IMR-90 (cell line): ENCODE measurements at regions not wholly inside any gene's neighbourhood (a gene's known extent, or its start where the extent isn't known, plus 50 kb on each side); places are given as distances from the start of the nearest gene placed in this dataset.

ENCODE experiments used
- ATAC-seq: fragments of 200-7000 bp; cut with Tn5 transposase; 2 replicates; pipeline ENCODE4 v1.9.1; 2020; ENCODE audit warnings: low read depth, mild to moderate bottlenecking, moderate library complexity
- BruUV-seq: library from RNA; stranded (reverse); fragments of 400-500 nt; replicated peaks from 2 replicates; lab custom pipeline; 2021; lab: Mats Ljungman, UMichigan
- CTCF ChIA-PET: fragments of 300-600 bp; formaldehyde crosslinking; extraction: SDS; loops from one replicate; lab custom pipeline; 2021; ENCODE audit warnings: antibody characterized with exemption; lab: Yijun Ruan, JAX
- POLR2A ChIA-PET: fragments of 300-600 bp; sonication (Branson Sonifier 250); formaldehyde crosslinking; loops from one replicate; lab custom pipeline; 2022; ENCODE audit warnings: antibody characterized with exemption; ENCODE audit not compliant: unreplicated experiment; lab: Charles Lee
- DNase-seq: peaks from one replicate; pipeline ENCODE4 v3.0.0; 2013
- H2AFZ ChIP-seq: replicated peaks from 2 replicates; pipeline ENCODE3; 2013; ENCODE audit warnings: low read length, mild to moderate bottlenecking; ENCODE audit not compliant: poor library complexity
- H2AK5ac ChIP-seq: 2 replicates; pipeline ENCODE4 v1.6.1; 2013; ENCODE audit warnings: low read depth, low read length, inconsistent platforms
- H2AK9ac ChIP-seq: replicated peaks from 2 replicates; pipeline ENCODE3; 2013; ENCODE audit warnings: mild to moderate bottlenecking, low read depth, low read length, moderate library complexity; ENCODE audit not compliant: poor library complexity
- H2BK120ac ChIP-seq: 2 replicates; pipeline ENCODE4 v1.6.1; 2013; ENCODE audit warnings: low read depth, low read length, inconsistent platforms
- H2BK15ac ChIP-seq: 3 replicates; pipeline ENCODE4 v1.6.1; 2013; ENCODE audit warnings: low read depth, low read length, inconsistent platforms
- H2BK20ac ChIP-seq: 2 replicates; pipeline ENCODE4 v1.6.1; 2013; ENCODE audit warnings: low read depth, mild to moderate bottlenecking, inconsistent platforms, low read length, moderate library complexity
- H2BK5ac ChIP-seq: 2 replicates; pipeline ENCODE4 v1.6.1; 2013; ENCODE audit warnings: mild to moderate bottlenecking, low read depth, low read length, inconsistent platforms; ENCODE audit not compliant: poor library complexity, severe bottlenecking
- H3K14ac ChIP-seq: replicated peaks from 2 replicates; pipeline ENCODE4 v1.6.1; 2013; ENCODE audit warnings: low read depth, low read length, inconsistent platforms
- H3K18ac ChIP-seq: 2 replicates; pipeline ENCODE4 v1.6.1; 2013; ENCODE audit warnings: low read depth, low read length, control low read depth
- H3K23ac ChIP-seq: 2 replicates; pipeline ENCODE4 v1.6.1; 2013; ENCODE audit warnings: low read depth, low read length, inconsistent platforms
- H3K27ac ChIP-seq: 2 replicates; pipeline ENCODE4 v1.5.1; 2013; ENCODE audit warnings: mild to moderate bottlenecking, control low read depth, low read length; ENCODE audit not compliant: insufficient read depth
- H3K27me3 ChIP-seq: 2 replicates; pipeline ENCODE4 v1.6.1; 2013; ENCODE audit warnings: low read length; ENCODE audit not compliant: control insufficient read depth, insufficient read depth
- H3K36me3 ChIP-seq: 2 replicates; pipeline ENCODE4 v1.6.1; 2013; ENCODE audit warnings: low read length, mixed read lengths; ENCODE audit not compliant: control insufficient read depth, insufficient read depth
- H3K4ac ChIP-seq: 2 replicates; pipeline ENCODE4 v1.6.1; 2013; ENCODE audit warnings: low read depth, low read length, inconsistent platforms
- H3K4me1 ChIP-seq: 2 replicates; pipeline ENCODE4 v1.6.1; 2013; ENCODE audit warnings: low read length, mixed read lengths; ENCODE audit not compliant: control insufficient read depth, insufficient read depth
- H3K4me2 ChIP-seq: 2 replicates; pipeline ENCODE4 v1.6.1; 2013; ENCODE audit warnings: low read depth, mild to moderate bottlenecking, control low read depth, low read length, moderate library complexity
- H3K4me3 ChIP-seq: 2 replicates; pipeline ENCODE4 v1.5.1; 2013; ENCODE audit warnings: low read depth, mild to moderate bottlenecking, control low read depth, low read length, moderate library complexity; ENCODE audit not compliant: insufficient read depth
- H3K56ac ChIP-seq: 2 replicates; pipeline ENCODE4 v1.6.1; 2013; ENCODE audit warnings: low read length, inconsistent platforms; ENCODE audit not compliant: insufficient read depth; ENCODE audit errors: extremely low read depth
- H3K79me1 ChIP-seq, 2 experiments: 2 replicates each; pipeline ENCODE4 v1.6.1; 2013; ENCODE audit warnings: low read length in 2 of 2, inconsistent platforms in 1 of 2, low read depth in 1 of 2
- H3K9ac ChIP-seq: 2 replicates; pipeline ENCODE4 v1.6.1; 2013; ENCODE audit warnings: low read depth, low read length, control low read depth
- H3K9me1 ChIP-seq: 2 replicates; pipeline ENCODE4 v1.6.1; 2013; ENCODE audit warnings: low read length, inconsistent platforms; ENCODE audit not compliant: insufficient read depth
- H3K9me3 ChIP-seq: 2 replicates; pipeline ENCODE4 v1.6.1; 2013; ENCODE audit warnings: low read length; ENCODE audit not compliant: control insufficient read depth, insufficient read depth
- H4K20me1 ChIP-seq: 2 replicates; pipeline ENCODE4 v1.6.1; 2013; ENCODE audit warnings: low read length, inconsistent platforms; ENCODE audit not compliant: insufficient read depth
- H4K5ac ChIP-seq: 2 replicates; pipeline ENCODE4 v1.6.1; 2013; ENCODE audit warnings: mild to moderate bottlenecking, low read depth, low read length, control low read depth
- H4K8ac ChIP-seq, 2 experiments: 2 replicates each; pipeline ENCODE4 v1.6.1; 2013; ENCODE audit warnings: low read depth in 2 of 2, low read length in 2 of 2, control low read depth in 1 of 2, inconsistent platforms in 1 of 2
- H4K91ac ChIP-seq: 2 replicates; pipeline ENCODE4 v1.6.1; 2013; ENCODE audit warnings: low read depth, low read length, inconsistent platforms; ENCODE audit not compliant: insufficient read depth
- BHLHE40 ChIP-seq: fragments of 150-350 bp; IDR thresholded peaks from 2 replicates; pipeline ENCODE4 v1.6.1; 2016; ENCODE audit warnings: mild to moderate bottlenecking, low read depth, low read length
- CEBPB ChIP-seq: IDR thresholded peaks from 2 replicates; pipeline ENCODE4 v1.6.1; 2012; ENCODE audit warnings: low read depth, low read length, improper control_type of control experiment
- CHD1 ChIP-seq: IDR thresholded peaks from 2 replicates; pipeline ENCODE4 v1.6.1; 2012; ENCODE audit warnings: low read depth, low read length, improper control_type of control experiment
- CTCF ChIP-seq: conservative IDR thresholded peaks from 2 replicates; pipeline ENCODE4 v1.5.1; 2012; ENCODE audit warnings: mild to moderate bottlenecking, low read depth, low read length, improper control_type of control experiment
- ELK1 ChIP-seq: fragments of 150-350 bp; IDR thresholded peaks from 2 replicates; pipeline ENCODE4 v1.6.1; 2016; ENCODE audit warnings: low read depth, mild to moderate bottlenecking, low read length, moderate library complexity, borderline replicate concordance
- FOS ChIP-seq: fragments of 150-350 bp; IDR thresholded peaks from 2 replicates; pipeline ENCODE4 v1.6.1; 2016; ENCODE audit warnings: low read depth, low read length
- MAFK ChIP-seq: IDR thresholded peaks from 2 replicates; pipeline ENCODE4 v1.6.1; 2012; ENCODE audit warnings: low read depth, low read length, improper control_type of control experiment
- MAZ ChIP-seq: IDR thresholded peaks from 2 replicates; pipeline ENCODE4 v1.6.1; 2012; ENCODE audit warnings: low read depth, mild to moderate bottlenecking, low read length, improper control_type of control experiment, moderate library complexity, borderline replicate concordance
- MXI1 ChIP-seq: IDR thresholded peaks from 2 replicates; pipeline ENCODE4 v1.6.1; 2012; ENCODE audit warnings: low read depth, mild to moderate bottlenecking, low read length, moderate library complexity, borderline replicate concordance
- NFE2L2 ChIP-seq: fragments of 150-350 bp; IDR thresholded peaks from 2 replicates; pipeline ENCODE4 v1.6.1; 2016; ENCODE audit warnings: low read depth, mild to moderate bottlenecking, low read length
- POLR2A ChIP-seq: IDR thresholded peaks from 2 replicates; pipeline ENCODE4 v1.6.1; 2012; ENCODE audit warnings: mild to moderate bottlenecking, low read depth, low read length
- RAD21 ChIP-seq: IDR thresholded peaks from 2 replicates; pipeline ENCODE4 v1.6.1; 2012; ENCODE audit warnings: low read length, improper control_type of control experiment
- RCOR1 ChIP-seq: IDR thresholded peaks from 2 replicates; pipeline ENCODE4 v1.6.1; 2012; ENCODE audit warnings: mild to moderate bottlenecking, low read length, improper control_type of control experiment; ENCODE audit not compliant: insufficient replicate concordance
- RFX5 ChIP-seq: IDR thresholded peaks from 2 replicates; pipeline ENCODE4 v1.8.0; 2012; ENCODE audit warnings: low read depth, mild to moderate bottlenecking, low read length, moderate library complexity
- SMC3 ChIP-seq: fragments of 150-350 bp; IDR thresholded peaks from 2 replicates; pipeline ENCODE4 v1.6.1; 2016; ENCODE audit warnings: low read depth, mild to moderate bottlenecking, antibody characterized with exemption, low read length, moderate library complexity
- USF2 ChIP-seq: fragments of 150-350 bp; IDR thresholded peaks from 2 replicates; pipeline ENCODE4 v1.6.1; 2017; ENCODE audit warnings: mild to moderate bottlenecking, antibody characterized with exemption, low read length, low read depth
- WGBS, 2 experiments: methylation state at CpG; one replicate each; pipeline versions ENCODE4 v1.1.5 to v1.1.7; 2013; ENCODE audit warnings: missing lambda C conversion rate in 2 of 2; ENCODE audit not compliant: insufficient read length in 1 of 2; ENCODE audit errors: extremely low coverage in 2 of 2; 5-methylcytosine and 5-hydroxymethylcytosine counted together
- dilution Hi-C: fragments of 300-500 bp; cut with HindIII; formaldehyde crosslinking; loops from one replicate; pipeline ENCODE4 v1.14.3; 2018; ENCODE audit warnings: low sequenced_read_pairs; ENCODE audit not compliant: unreplicated experiment
- in situ Hi-C: fragments of 300-500 bp; cut with MboI; formaldehyde crosslinking; loops from 3 replicates; pipeline ENCODE4 v1.14.3; 2019; ENCODE audit warnings: low sequenced_read_pairs, inconsistent platforms, mixed read lengths
- intact Hi-C: fragments of 100-400 bp; cut with micrococcal nuclease; formaldehyde crosslinking; loops from 2 replicates; pipeline ENCODE4 v1.10.0; 2022

GRCh38 chr6:134503585-134504281, 185.8 kb upstream of the SGK1 start:
- H3K23ac ChIP-seq, result no peak overlapping the region

More at GRCh38 chr6:134503585-134504281, 185.8 kb upstream of the SGK1 start:
- H3K14ac ChIP-seq, result no peak overlapping the region
- CTCF ChIA-PET, result no interaction called here
- no peaks in the 10 kb centered on the region for H4K20me1 ChIP-seq
- ATAC-seq (no peak), DNase-seq (no peak)
- H3K27me3 ChIP-seq, result no peaks in the 10 kb centered on the region
- no TSS peak for BruUV-seq
- POLR2A ChIA-PET, result no interaction called here
- TF ChIP-seq FOS (no peak), MAZ (no peak), BHLHE40 (no peak), MXI1 (no peak), NFE2L2 (no peak), RFX5 (no peak), RAD21 (no peak), ELK1 (no peak), CTCF (no peak), CEBPB (no peak), MAFK (no peak), USF2 (no peak), POLR2A (no peak), SMC3 (no peak), RCOR1 (no peak), CHD1 (no peak)
- H2BK120ac ChIP-seq, result no peak overlapping the region
- H3K4ac ChIP-seq, result no peak overlapping the region
- no peak overlapping the region for H2BK15ac ChIP-seq
- no peak overlapping the region for H4K5ac ChIP-seq
- in situ Hi-C loops, result no loop called here
- no peak overlapping the region for H3K4me2 ChIP-seq
- no peaks in the 10 kb centered on the region for H3K9me3 ChIP-seq
- no peaks in the 10 kb centered on the region for H3K9me1 ChIP-seq
- H3K4me1 ChIP-seq, result no peaks in the 10 kb centered on the region
- H2AK9ac ChIP-seq, result no peak overlapping the region
- H2BK20ac ChIP-seq, result no peak overlapping the region
- H2AK5ac ChIP-seq, result no peak overlapping the region
- WGBS, 2 experiments, result no CpG with 5 or more reads among the region's 7 CpGs
- no peaks in the 10 kb centered on the region for H3K36me3 ChIP-seq
- no peak overlapping the region for H4K8ac ChIP-seq
- H3K9ac ChIP-seq, result no peak overlapping the region
- intact Hi-C loops, result no loop called here
- H3K27ac ChIP-seq, result no peak overlapping the region
- H4K91ac ChIP-seq, result no peak overlapping the region
- no peak overlapping the region for H3K4me3 ChIP-seq
- H2BK5ac ChIP-seq, result no peak overlapping the region
- H3K56ac ChIP-seq, result no peak overlapping the region
- H3K18ac ChIP-seq, result no peak overlapping the region
- H2AFZ ChIP-seq, result peak overlapping the region; percentile 26
- H3K79me1 ChIP-seq, result no peaks in the 10 kb centered on the region
- dilution Hi-C loops, result no loop called here
